Mesothelial cell of epicardium (in vitro differentiated cells): ENCODE measurements at regions not wholly inside any gene's neighbourhood (a gene's known extent, or its start where the extent isn't known, plus 50 kb on each side); places are given as distances from the start of the nearest gene placed in this dataset.

Experiments
- DNase-seq, 2 experiments: peaks; one replicate each; pipeline ENCODE4 v3.0.0; 2021; ENCODE audit warnings: low spot score in 2 of 2; ENCODE audit not compliant: unreplicated experiment in 2 of 2
- H3K27ac Mint-ChIP-seq: 2 replicates; pipeline ENCODE4 v1.8.0; 2021; ENCODE audit warnings: mixed read lengths
- H3K27me3 Mint-ChIP-seq: 2 replicates; pipeline ENCODE4 v1.8.0; 2021; ENCODE audit warnings: low read depth, mixed read lengths
- H3K36me3 Mint-ChIP-seq: 2 replicates; pipeline ENCODE4 v1.8.0; 2021; ENCODE audit warnings: mixed read lengths
- H3K4me1 Mint-ChIP-seq: 2 replicates; pipeline ENCODE4 v1.8.0; 2021; ENCODE audit warnings: mixed read lengths
- H3K4me3 Mint-ChIP-seq: 2 replicates; pipeline ENCODE4 v1.8.0; 2021; ENCODE audit warnings: mild to moderate bottlenecking, moderate library complexity, mixed read lengths
- H3K9me3 Mint-ChIP-seq: 2 replicates; pipeline ENCODE4 v1.8.0; 2021; ENCODE audit warnings: mixed read lengths
- CTCF ChIP-seq: fragments of 200-600 bp; sonication (generic); IDR thresholded peaks from one replicate; pipeline ENCODE4 v1.5.0; 2021; ENCODE audit warnings: antibody characterized with exemption; ENCODE audit not compliant: unreplicated experiment

GRCh38 chr15:57823325-57823882 lies 116.9 kb downstream of the POLR2M start:
- no peak overlapping the region for H3K4me3 Mint-ChIP-seq
- peaks cover 4% of the 10 kb centered on the region for H3K9me3 Mint-ChIP-seq
- no peaks in the 10 kb centered on the region for H3K4me1 Mint-ChIP-seq
- TF ChIP-seq CTCF, result no peak
- no peaks in the 10 kb centered on the region for H3K36me3 Mint-ChIP-seq
- no peak for DNase-seq
- H3K27me3 Mint-ChIP-seq, result peaks cover 26% of the 10 kb centered on the region
- no peak overlapping the region for H3K27ac Mint-ChIP-seq

- H3K9me3 Mint-ChIP-seq, result no peaks in the 10 kb centered on the region
- no peaks in the 10 kb centered on the region for H3K36me3 Mint-ChIP-seq
- TF ChIP-seq CTCF, result no peak
- no peak overlapping the region for H3K4me3 Mint-ChIP-seq
- no peak for DNase-seq
- H3K27ac Mint-ChIP-seq, result no peak overlapping the region
- H3K4me1 Mint-ChIP-seq, result no peaks in the 10 kb centered on the region
- H3K27me3 Mint-ChIP-seq, result peaks cover 29% of the 10 kb centered on the region
Measured at GRCh38 chr15:57824186-57824585, 117.7 kb downstream of the POLR2M start.

GRCh38 chr15:57827021-57827420 lies 120.5 kb downstream of the POLR2M start:
- H3K4me1 Mint-ChIP-seq, result no peaks in the 10 kb centered on the region
- no peak for TF ChIP-seq CTCF
- H3K27me3 Mint-ChIP-seq, result peaks cover 38% of the 10 kb centered on the region
- no peak overlapping the region for H3K4me3 Mint-ChIP-seq
- H3K36me3 Mint-ChIP-seq, result no peaks in the 10 kb centered on the region
- no peak overlapping the region for H3K27ac Mint-ChIP-seq
- no peak for DNase-seq
- H3K9me3 Mint-ChIP-seq, result no peaks in the 10 kb centered on the region

- Mint-ChIP-seq H3K36me3 (no peaks in the 10 kb centered on the region), H3K27ac (no peak overlapping the region), H3K4me3 (no peak overlapping the region), H3K27me3 (peaks cover 42% of the 10 kb centered on the region), H3K4me1 (no peaks in the 10 kb centered on the region), H3K9me3 (peaks cover 3% of the 10 kb centered on the region)
- no peak for DNase-seq
- TF ChIP-seq CTCF, result no peak
Measured at GRCh38 chr15:57827971-57828370, 121.5 kb downstream of the POLR2M start.

GRCh38 chr15:57832183-57832582 lies 125.7 kb downstream of the POLR2M start:
- Mint-ChIP-seq H3K36me3 (peaks cover 2% of the 10 kb centered on the region), H3K27ac (no peak overlapping the region), H3K9me3 (peaks cover 30% of the 10 kb centered on the region), H3K4me3 (no peak overlapping the region), H3K27me3 (peaks cover 39% of the 10 kb centered on the region), H3K4me1 (no peaks in the 10 kb centered on the region)
- DNase-seq, result no peak
- TF ChIP-seq CTCF, result no peak

GRCh38 chr15:57835119-57835518 lies 128.6 kb downstream of the POLR2M start:
- H3K36me3 Mint-ChIP-seq, result peaks cover 2% of the 10 kb centered on the region
- TF ChIP-seq CTCF, result no peak
- no peak overlapping the region for H3K27ac Mint-ChIP-seq
- peaks cover 25% of the 10 kb centered on the region for H3K27me3 Mint-ChIP-seq
- H3K4me1 Mint-ChIP-seq, result no peaks in the 10 kb centered on the region
- H3K4me3 Mint-ChIP-seq, result no peak overlapping the region
- peaks cover 30% of the 10 kb centered on the region for H3K9me3 Mint-ChIP-seq
- DNase-seq, result no peak
